ENCODE measurements at regions not wholly inside any gene's neighbourhood (a gene's known extent, or its start where the extent isn't known, plus 50 kb on each side); places are given as distances from the start of the nearest gene placed in this dataset.

GRCh38 chr4:176883108-176883550 is 90.4 kb upstream of the VEGFC start:
- ATAC-seq: no peak
- Mint-ChIP-seq H3K4me1 (no peaks in the 10 kb centered on the region), H3K36me3 (ENCODE audit: low read depth) (no peaks in the 10 kb centered on the region), H3K4me3 (no peak overlapping the region), H3K27ac (no peak overlapping the region), H3K27me3 (no peaks in the 10 kb centered on the region)
- no peak for DNase-seq
- no peaks in the 10 kb centered on the region for H3K9me3 ChIP-seq (ENCODE audit: control insufficient read depth, low read length, poor library complexity, severe bottlenecking)

GRCh38 chr4:176883681-176884418 is 91.1 kb upstream of the VEGFC start:
- no peaks in the 10 kb centered on the region for H3K9me3 ChIP-seq (ENCODE audit: control insufficient read depth, low read length, poor library complexity, severe bottlenecking)
- no peak overlapping the region for H3K4me3 Mint-ChIP-seq
- H3K27me3 Mint-ChIP-seq: no peaks in the 10 kb centered on the region
- no peaks in the 10 kb centered on the region for H3K4me1 Mint-ChIP-seq
- DNase-seq (no peak), ATAC-seq (no peak)
- H3K36me3 Mint-ChIP-seq (ENCODE audit: low read depth): no peaks in the 10 kb centered on the region
- H3K27ac Mint-ChIP-seq: no peak overlapping the region

GRCh38 chr4:176885224-176885623 is 92.5 kb upstream of the VEGFC start:
- no peak overlapping the region for H3K27ac Mint-ChIP-seq
- no peaks in the 10 kb centered on the region for H3K27me3 Mint-ChIP-seq
- no peak overlapping the region for H3K4me3 Mint-ChIP-seq
- H3K4me1 Mint-ChIP-seq: no peaks in the 10 kb centered on the region
- no peaks in the 10 kb centered on the region for H3K9me3 ChIP-seq (ENCODE audit: control insufficient read depth, low read length, poor library complexity, severe bottlenecking)
- H3K36me3 Mint-ChIP-seq (ENCODE audit: low read depth): no peaks in the 10 kb centered on the region
- DNase-seq (no peak), ATAC-seq (no peak)

- H3K4me1 Mint-ChIP-seq: no peaks in the 10 kb centered on the region
- no peaks in the 10 kb centered on the region for H3K36me3 Mint-ChIP-seq (ENCODE audit: low read depth)
- H3K4me3 Mint-ChIP-seq: no peak overlapping the region
- no peak for ATAC-seq
- H3K27ac Mint-ChIP-seq: no peak overlapping the region
- DNase-seq: no peak
- no peaks in the 10 kb centered on the region for H3K27me3 Mint-ChIP-seq
- no peaks in the 10 kb centered on the region for H3K9me3 ChIP-seq (ENCODE audit: control insufficient read depth, low read length, poor library complexity, severe bottlenecking)
These were observed 93.4 kb upstream of the VEGFC start for GRCh38 chr4:176886135-176886534.

- H3K27ac Mint-ChIP-seq: no peak overlapping the region
- H3K4me3 Mint-ChIP-seq: no peak overlapping the region
- H3K27me3 Mint-ChIP-seq: no peaks in the 10 kb centered on the region
- no peak for ATAC-seq
- H3K9me3 ChIP-seq (ENCODE audit: control insufficient read depth, low read length, poor library complexity, severe bottlenecking): no peaks in the 10 kb centered on the region
- H3K4me1 Mint-ChIP-seq: no peaks in the 10 kb centered on the region
- no peak for DNase-seq
- no peaks in the 10 kb centered on the region for H3K36me3 Mint-ChIP-seq (ENCODE audit: low read depth)
These were observed 97.1 kb upstream of the VEGFC start for GRCh38 chr4:176889776-176890175.

GRCh38 chr4:176894498-176894897 is 101.8 kb upstream of the VEGFC start:
- Mint-ChIP-seq H3K36me3 (ENCODE audit: low read depth) (no peaks in the 10 kb centered on the region), H3K4me1 (no peaks in the 10 kb centered on the region), H3K4me3 (no peak overlapping the region), H3K27ac (no peak overlapping the region), H3K27me3 (no peaks in the 10 kb centered on the region)
- no peaks in the 10 kb centered on the region for H3K9me3 ChIP-seq (ENCODE audit: control insufficient read depth, low read length, poor library complexity, severe bottlenecking)
- ATAC-seq: no peak
- no peak for DNase-seq

GRCh38 chr4:176896211-176896610 is 103.5 kb upstream of the VEGFC start:
- H3K27me3 Mint-ChIP-seq: no peaks in the 10 kb centered on the region
- no peaks in the 10 kb centered on the region for H3K9me3 ChIP-seq (ENCODE audit: control insufficient read depth, low read length, poor library complexity, severe bottlenecking)
- no peak for DNase-seq
- ATAC-seq: no peak
- no peaks in the 10 kb centered on the region for H3K4me1 Mint-ChIP-seq
- no peak overlapping the region for H3K27ac Mint-ChIP-seq
- no peaks in the 10 kb centered on the region for H3K36me3 Mint-ChIP-seq (ENCODE audit: low read depth)
- no peak overlapping the region for H3K4me3 Mint-ChIP-seq

GRCh38 chr4:176897226-176897625 is 104.5 kb upstream of the VEGFC start:
- H3K4me3 Mint-ChIP-seq: no peak overlapping the region
- no peaks in the 10 kb centered on the region for H3K4me1 Mint-ChIP-seq
- ATAC-seq: no peak
- H3K36me3 Mint-ChIP-seq (ENCODE audit: low read depth): no peaks in the 10 kb centered on the region
- H3K27me3 Mint-ChIP-seq: no peaks in the 10 kb centered on the region
- no peak overlapping the region for H3K27ac Mint-ChIP-seq
- DNase-seq: no peak
- no peaks in the 10 kb centered on the region for H3K9me3 ChIP-seq (ENCODE audit: control insufficient read depth, low read length, poor library complexity, severe bottlenecking)

GRCh38 chr4:176898791-176899190 is 106.1 kb upstream of the VEGFC start:
- no peaks in the 10 kb centered on the region for H3K9me3 ChIP-seq (ENCODE audit: control insufficient read depth, low read length, poor library complexity, severe bottlenecking)
- DNase-seq (no peak), ATAC-seq (no peak)
- Mint-ChIP-seq H3K27me3 (no peaks in the 10 kb centered on the region), H3K4me1 (no peaks in the 10 kb centered on the region), H3K27ac (no peak overlapping the region), H3K36me3 (ENCODE audit: low read depth) (no peaks in the 10 kb centered on the region), H3K4me3 (no peak overlapping the region)

- Mint-ChIP-seq H3K36me3 (ENCODE audit: low read depth) (no peaks in the 10 kb centered on the region), H3K27ac (no peak overlapping the region), H3K4me3 (no peak overlapping the region), H3K27me3 (no peaks in the 10 kb centered on the region), H3K4me1 (no peaks in the 10 kb centered on the region)
- DNase-seq (no peak), ATAC-seq (no peak)
- H3K9me3 ChIP-seq (ENCODE audit: control insufficient read depth, low read length, poor library complexity, severe bottlenecking): no peaks in the 10 kb centered on the region
These were observed 110.1 kb upstream of the VEGFC start for GRCh38 chr4:176902710-176903323.

GRCh38 chr4:176906709-176907108 is 114.0 kb upstream of the VEGFC start:
- H3K9me3 ChIP-seq (ENCODE audit: control insufficient read depth, low read length, poor library complexity, severe bottlenecking): no peaks in the 10 kb centered on the region
- H3K27me3 Mint-ChIP-seq: no peaks in the 10 kb centered on the region
- ATAC-seq (no peak), DNase-seq (no peak)
- H3K4me1 Mint-ChIP-seq: no peaks in the 10 kb centered on the region
- H3K4me3 Mint-ChIP-seq: no peak overlapping the region
- no peak overlapping the region for H3K27ac Mint-ChIP-seq
- no peaks in the 10 kb centered on the region for H3K36me3 Mint-ChIP-seq (ENCODE audit: low read depth)

- no peak overlapping the region for H3K27ac Mint-ChIP-seq
- no peak for ATAC-seq
- H3K4me1 Mint-ChIP-seq: no peaks in the 10 kb centered on the region
These were observed 117.9 kb upstream of the VEGFC start for GRCh38 chr4:176910646-176911045.

GRCh38 chr4:176919631-176920030 is 126.9 kb upstream of the VEGFC start:
- ATAC-seq: no peak
- Mint-ChIP-seq H3K27me3 (no peaks in the 10 kb centered on the region), H3K4me3 (no peak overlapping the region), H3K27ac (no peak overlapping the region), H3K36me3 (ENCODE audit: low read depth) (no peaks in the 10 kb centered on the region), H3K4me1 (no peaks in the 10 kb centered on the region)
- H3K9me3 ChIP-seq (ENCODE audit: control insufficient read depth, low read length, poor library complexity, severe bottlenecking): no peaks in the 10 kb centered on the region
- no peak for DNase-seq

More at GRCh38 chr4:176910646-176911045, 117.9 kb upstream of the VEGFC start:
- Mint-ChIP-seq H3K4me3 (no peak overlapping the region), H3K36me3 (ENCODE audit: low read depth) (no peaks in the 10 kb centered on the region), H3K27me3 (no peaks in the 10 kb centered on the region)
- DNase-seq: no peak
- peaks cover 3% of the 10 kb centered on the region for H3K9me3 ChIP-seq (ENCODE audit: control insufficient read depth, low read length, poor library complexity, severe bottlenecking)

GRCh38 chr4:176920694-176921093 is 128.0 kb upstream of the VEGFC start:
- Mint-ChIP-seq H3K4me1 (no peaks in the 10 kb centered on the region), H3K27me3 (no peaks in the 10 kb centered on the region), H3K4me3 (no peak overlapping the region), H3K27ac (no peak overlapping the region), H3K36me3 (ENCODE audit: low read depth) (no peaks in the 10 kb centered on the region)
- ATAC-seq (no peak), DNase-seq (no peak)
- no peaks in the 10 kb centered on the region for H3K9me3 ChIP-seq (ENCODE audit: control insufficient read depth, low read length, poor library complexity, severe bottlenecking)
